ENCODE measurements at regions not wholly inside any gene's neighbourhood (a gene's known extent, or its start where the extent isn't known, plus 50 kb on each side); places are given as distances from the start of the nearest gene placed in this dataset.

DNA sequence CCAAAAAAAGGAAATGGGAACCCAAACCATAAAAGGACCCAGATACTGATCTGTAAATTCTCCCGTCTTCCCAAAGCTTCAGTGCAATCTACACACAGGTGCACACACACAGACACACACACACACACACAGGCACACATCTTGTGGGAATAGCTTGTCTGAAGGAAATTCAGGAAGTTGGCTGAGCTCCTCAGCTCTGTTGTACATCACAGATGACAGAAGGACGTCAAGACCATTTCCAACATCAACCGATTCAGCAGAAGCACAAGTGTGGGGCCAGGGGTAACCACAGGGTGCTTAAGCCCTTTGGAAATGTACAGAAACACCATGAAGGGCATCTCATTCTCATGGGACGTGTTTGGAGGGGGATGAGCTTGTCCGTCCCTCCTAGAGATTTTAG is 498.1 kb upstream of the PSMD7 start:
- TF ChIP-seq EZH2 (IDR thresholded peaks at IDR 0.05; ENCODE audit: low read length), result no peak
- TF ChIP-seq, protein P1, sequence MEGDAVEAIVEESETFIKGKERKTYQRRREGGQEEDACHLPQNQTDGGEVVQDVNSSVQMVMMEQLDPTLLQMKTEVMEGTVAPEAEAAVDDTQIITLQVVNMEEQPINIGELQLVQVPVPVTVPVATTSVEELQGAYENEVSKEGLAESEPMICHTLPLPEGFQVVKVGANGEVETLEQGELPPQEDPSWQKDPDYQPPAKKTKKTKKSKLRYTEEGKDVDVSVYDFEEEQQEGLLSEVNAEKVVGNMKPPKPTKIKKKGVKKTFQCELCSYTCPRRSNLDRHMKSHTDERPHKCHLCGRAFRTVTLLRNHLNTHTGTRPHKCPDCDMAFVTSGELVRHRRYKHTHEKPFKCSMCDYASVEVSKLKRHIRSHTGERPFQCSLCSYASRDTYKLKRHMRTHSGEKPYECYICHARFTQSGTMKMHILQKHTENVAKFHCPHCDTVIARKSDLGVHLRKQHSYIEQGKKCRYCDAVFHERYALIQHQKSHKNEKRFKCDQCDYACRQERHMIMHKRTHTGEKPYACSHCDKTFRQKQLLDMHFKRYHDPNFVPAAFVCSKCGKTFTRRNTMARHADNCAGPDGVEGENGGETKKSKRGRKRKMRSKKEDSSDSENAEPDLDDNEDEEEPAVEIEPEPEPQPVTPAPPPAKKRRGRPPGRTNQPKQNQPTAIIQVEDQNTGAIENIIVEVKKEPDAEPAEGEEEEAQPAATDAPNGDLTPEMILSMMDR (optimal IDR thresholded peaks at IDR 0.05 in 1 of 3, IDR thresholded peaks at IDR 0.05 in 1 of 3, conservative IDR thresholded peaks at IDR 0.05 in 1 of 3; ENCODE audit: extremely low read depth in 1 of 3, insufficient read depth in 2 of 3, low read length in 3 of 3), result no peak

Measured in keratinocyte (primary cell).